IMR-90 (cell line): ENCODE measurements at regions not wholly inside any gene's neighbourhood (a gene's known extent, or its start where the extent isn't known, plus 50 kb on each side); places are given as distances from the start of the nearest gene placed in this dataset.

Experiments
- ATAC-seq: fragments of 200-7000 bp; cut with Tn5 transposase; 2 replicates; pipeline ENCODE4 v1.9.1; 2020; ENCODE audit warnings: low read depth, mild to moderate bottlenecking, moderate library complexity
- BruUV-seq: library from RNA; stranded (reverse); fragments of 400-500 nt; replicated peaks from 2 replicates; lab custom pipeline; 2021; lab: Mats Ljungman, UMichigan
- CTCF ChIA-PET: fragments of 300-600 bp; formaldehyde crosslinking; extraction: SDS; loops from one replicate; lab custom pipeline; 2021; ENCODE audit warnings: antibody characterized with exemption; lab: Yijun Ruan, JAX
- POLR2A ChIA-PET: fragments of 300-600 bp; sonication (Branson Sonifier 250); formaldehyde crosslinking; loops from one replicate; lab custom pipeline; 2022; ENCODE audit warnings: antibody characterized with exemption; ENCODE audit not compliant: unreplicated experiment; lab: Charles Lee
- DNase-seq: peaks from one replicate; pipeline ENCODE4 v3.0.0; 2013
- H2AFZ ChIP-seq: replicated peaks from 2 replicates; pipeline ENCODE3; 2013; ENCODE audit warnings: low read length, mild to moderate bottlenecking; ENCODE audit not compliant: poor library complexity
- H2AK5ac ChIP-seq: 2 replicates; pipeline ENCODE4 v1.6.1; 2013; ENCODE audit warnings: low read depth, low read length, inconsistent platforms
- H2AK9ac ChIP-seq: replicated peaks from 2 replicates; pipeline ENCODE3; 2013; ENCODE audit warnings: mild to moderate bottlenecking, low read depth, low read length, moderate library complexity; ENCODE audit not compliant: poor library complexity
- H2BK120ac ChIP-seq: 2 replicates; pipeline ENCODE4 v1.6.1; 2013; ENCODE audit warnings: low read depth, low read length, inconsistent platforms
- H2BK15ac ChIP-seq: 3 replicates; pipeline ENCODE4 v1.6.1; 2013; ENCODE audit warnings: low read depth, low read length, inconsistent platforms
- H2BK20ac ChIP-seq: 2 replicates; pipeline ENCODE4 v1.6.1; 2013; ENCODE audit warnings: low read depth, mild to moderate bottlenecking, inconsistent platforms, low read length, moderate library complexity
- H2BK5ac ChIP-seq: 2 replicates; pipeline ENCODE4 v1.6.1; 2013; ENCODE audit warnings: mild to moderate bottlenecking, low read depth, low read length, inconsistent platforms; ENCODE audit not compliant: poor library complexity, severe bottlenecking
- H3K14ac ChIP-seq: replicated peaks from 2 replicates; pipeline ENCODE4 v1.6.1; 2013; ENCODE audit warnings: low read depth, low read length, inconsistent platforms
- H3K18ac ChIP-seq: 2 replicates; pipeline ENCODE4 v1.6.1; 2013; ENCODE audit warnings: low read depth, low read length, control low read depth
- H3K23ac ChIP-seq: 2 replicates; pipeline ENCODE4 v1.6.1; 2013; ENCODE audit warnings: low read depth, low read length, inconsistent platforms
- H3K27ac ChIP-seq: 2 replicates; pipeline ENCODE4 v1.5.1; 2013; ENCODE audit warnings: mild to moderate bottlenecking, control low read depth, low read length; ENCODE audit not compliant: insufficient read depth
- H3K27me3 ChIP-seq: 2 replicates; pipeline ENCODE4 v1.6.1; 2013; ENCODE audit warnings: low read length; ENCODE audit not compliant: control insufficient read depth, insufficient read depth
- H3K36me3 ChIP-seq: 2 replicates; pipeline ENCODE4 v1.6.1; 2013; ENCODE audit warnings: low read length, mixed read lengths; ENCODE audit not compliant: control insufficient read depth, insufficient read depth
- H3K4ac ChIP-seq: 2 replicates; pipeline ENCODE4 v1.6.1; 2013; ENCODE audit warnings: low read depth, low read length, inconsistent platforms
- H3K4me1 ChIP-seq: 2 replicates; pipeline ENCODE4 v1.6.1; 2013; ENCODE audit warnings: low read length, mixed read lengths; ENCODE audit not compliant: control insufficient read depth, insufficient read depth
- H3K4me2 ChIP-seq: 2 replicates; pipeline ENCODE4 v1.6.1; 2013; ENCODE audit warnings: low read depth, mild to moderate bottlenecking, control low read depth, low read length, moderate library complexity
- H3K4me3 ChIP-seq: 2 replicates; pipeline ENCODE4 v1.5.1; 2013; ENCODE audit warnings: low read depth, mild to moderate bottlenecking, control low read depth, low read length, moderate library complexity; ENCODE audit not compliant: insufficient read depth
- H3K56ac ChIP-seq: 2 replicates; pipeline ENCODE4 v1.6.1; 2013; ENCODE audit warnings: low read length, inconsistent platforms; ENCODE audit not compliant: insufficient read depth; ENCODE audit errors: extremely low read depth
- H3K79me1 ChIP-seq, 2 experiments: 2 replicates each; pipeline ENCODE4 v1.6.1; 2013; ENCODE audit warnings: low read length in 2 of 2, inconsistent platforms in 1 of 2, low read depth in 1 of 2
- H3K9ac ChIP-seq: 2 replicates; pipeline ENCODE4 v1.6.1; 2013; ENCODE audit warnings: low read depth, low read length, control low read depth
- H3K9me1 ChIP-seq: 2 replicates; pipeline ENCODE4 v1.6.1; 2013; ENCODE audit warnings: low read length, inconsistent platforms; ENCODE audit not compliant: insufficient read depth
- H3K9me3 ChIP-seq: 2 replicates; pipeline ENCODE4 v1.6.1; 2013; ENCODE audit warnings: low read length; ENCODE audit not compliant: control insufficient read depth, insufficient read depth
- H4K20me1 ChIP-seq: 2 replicates; pipeline ENCODE4 v1.6.1; 2013; ENCODE audit warnings: low read length, inconsistent platforms; ENCODE audit not compliant: insufficient read depth
- H4K5ac ChIP-seq: 2 replicates; pipeline ENCODE4 v1.6.1; 2013; ENCODE audit warnings: mild to moderate bottlenecking, low read depth, low read length, control low read depth
- H4K8ac ChIP-seq, 2 experiments: 2 replicates each; pipeline ENCODE4 v1.6.1; 2013; ENCODE audit warnings: low read depth in 2 of 2, low read length in 2 of 2, control low read depth in 1 of 2, inconsistent platforms in 1 of 2
- H4K91ac ChIP-seq: 2 replicates; pipeline ENCODE4 v1.6.1; 2013; ENCODE audit warnings: low read depth, low read length, inconsistent platforms; ENCODE audit not compliant: insufficient read depth
- BHLHE40 ChIP-seq: fragments of 150-350 bp; IDR thresholded peaks from 2 replicates; pipeline ENCODE4 v1.6.1; 2016; ENCODE audit warnings: mild to moderate bottlenecking, low read depth, low read length
- CEBPB ChIP-seq: IDR thresholded peaks from 2 replicates; pipeline ENCODE4 v1.6.1; 2012; ENCODE audit warnings: low read depth, low read length, improper control_type of control experiment
- CHD1 ChIP-seq: IDR thresholded peaks from 2 replicates; pipeline ENCODE4 v1.6.1; 2012; ENCODE audit warnings: low read depth, low read length, improper control_type of control experiment
- FOS ChIP-seq: fragments of 150-350 bp; IDR thresholded peaks from 2 replicates; pipeline ENCODE4 v1.6.1; 2016; ENCODE audit warnings: low read depth, low read length
- MAFK ChIP-seq: IDR thresholded peaks from 2 replicates; pipeline ENCODE4 v1.6.1; 2012; ENCODE audit warnings: low read depth, low read length, improper control_type of control experiment
- MAZ ChIP-seq: IDR thresholded peaks from 2 replicates; pipeline ENCODE4 v1.6.1; 2012; ENCODE audit warnings: low read depth, mild to moderate bottlenecking, low read length, improper control_type of control experiment, moderate library complexity, borderline replicate concordance
- MXI1 ChIP-seq: IDR thresholded peaks from 2 replicates; pipeline ENCODE4 v1.6.1; 2012; ENCODE audit warnings: low read depth, mild to moderate bottlenecking, low read length, moderate library complexity, borderline replicate concordance
- NFE2L2 ChIP-seq: fragments of 150-350 bp; IDR thresholded peaks from 2 replicates; pipeline ENCODE4 v1.6.1; 2016; ENCODE audit warnings: low read depth, mild to moderate bottlenecking, low read length
- POLR2A ChIP-seq: IDR thresholded peaks from 2 replicates; pipeline ENCODE4 v1.6.1; 2012; ENCODE audit warnings: mild to moderate bottlenecking, low read depth, low read length
- RAD21 ChIP-seq: IDR thresholded peaks from 2 replicates; pipeline ENCODE4 v1.6.1; 2012; ENCODE audit warnings: low read length, improper control_type of control experiment
- RCOR1 ChIP-seq: IDR thresholded peaks from 2 replicates; pipeline ENCODE4 v1.6.1; 2012; ENCODE audit warnings: mild to moderate bottlenecking, low read length, improper control_type of control experiment; ENCODE audit not compliant: insufficient replicate concordance
- RFX5 ChIP-seq: IDR thresholded peaks from 2 replicates; pipeline ENCODE4 v1.8.0; 2012; ENCODE audit warnings: low read depth, mild to moderate bottlenecking, low read length, moderate library complexity
- SMC3 ChIP-seq: fragments of 150-350 bp; IDR thresholded peaks from 2 replicates; pipeline ENCODE4 v1.6.1; 2016; ENCODE audit warnings: low read depth, mild to moderate bottlenecking, antibody characterized with exemption, low read length, moderate library complexity
- dilution Hi-C: fragments of 300-500 bp; cut with HindIII; formaldehyde crosslinking; loops from one replicate; pipeline ENCODE4 v1.14.3; 2018; ENCODE audit warnings: low sequenced_read_pairs; ENCODE audit not compliant: unreplicated experiment
- in situ Hi-C: fragments of 300-500 bp; cut with MboI; formaldehyde crosslinking; loops from 3 replicates; pipeline ENCODE4 v1.14.3; 2019; ENCODE audit warnings: low sequenced_read_pairs, inconsistent platforms, mixed read lengths
- intact Hi-C: fragments of 100-400 bp; cut with micrococcal nuclease; formaldehyde crosslinking; loops from 2 replicates; pipeline ENCODE4 v1.10.0; 2022
- TF ChIP-seq, protein P1 (sequence below): fragments of 150-350 bp; IDR thresholded peaks from 2 replicates; pipeline ENCODE4 v1.6.1; 2016; ENCODE audit warnings: low read depth, mild to moderate bottlenecking, low read length, moderate library complexity, borderline replicate concordance
- TF ChIP-seq, protein P2 (sequence below): conservative IDR thresholded peaks from 2 replicates; pipeline ENCODE4 v1.5.1; 2012; ENCODE audit warnings: mild to moderate bottlenecking, low read depth, low read length, improper control_type of control experiment
- TF ChIP-seq, protein P3 (sequence below): fragments of 150-350 bp; IDR thresholded peaks from 2 replicates; pipeline ENCODE4 v1.6.1; 2017; ENCODE audit warnings: mild to moderate bottlenecking, antibody characterized with exemption, low read length, low read depth

DNA sequence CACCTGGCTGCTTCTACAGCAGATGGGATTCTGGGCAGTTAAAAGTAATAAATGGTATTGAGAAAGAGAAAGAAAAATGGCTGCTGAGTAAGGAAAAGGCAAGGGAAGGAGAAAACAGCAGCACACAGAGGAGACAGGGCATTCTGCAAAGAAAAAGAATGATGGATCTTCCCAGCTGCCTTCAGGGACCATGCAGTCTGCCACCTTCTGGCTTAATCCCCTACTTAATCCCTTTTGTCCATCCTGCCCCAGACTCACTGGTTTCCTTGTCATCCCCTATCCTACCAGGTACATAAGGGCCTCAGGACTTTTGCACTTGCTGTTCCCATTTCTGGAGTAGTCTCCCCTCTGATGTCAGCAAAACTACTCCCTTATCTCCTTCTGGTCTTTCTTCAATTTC, 107.6 kb downstream of the GAS2L3 start:
- Histone ChIP-seq H4K5ac (no peak overlapping the region), H3K4me1 (no peaks in the 10 kb centered on the region), H3K4me3 (no peak overlapping the region), H2AK5ac (no peak overlapping the region), H3K4ac (no peak overlapping the region), H3K27me3 (peaks cover 3% of the 10 kb centered on the region; the same call in 1 of the 2 replicates), H3K9me1 (no peaks in the 10 kb centered on the region), H2BK5ac (no peak overlapping the region), H3K23ac (no peak overlapping the region), H2AK9ac (no peak overlapping the region), H3K9me3 (peaks cover 3% of the 10 kb centered on the region), H2BK15ac (no peak overlapping the region), H3K14ac (no peak overlapping the region), H4K91ac (no peak overlapping the region), H3K18ac (no peak overlapping the region), H4K20me1 (no peaks in the 10 kb centered on the region), H2BK120ac (no peak overlapping the region), H3K56ac (no peak overlapping the region), H3K36me3 (no peaks in the 10 kb centered on the region), H4K8ac (no peak overlapping the region), H3K9ac (no peak overlapping the region), H2BK20ac (no peak overlapping the region), H3K4me2 (no peak overlapping the region), H3K79me1 (no peaks in the 10 kb centered on the region), H2AFZ (no peak overlapping the region), H3K27ac (no peak overlapping the region)
- no TSS peak for BruUV-seq
- in situ Hi-C loops: no loop called here
- dilution Hi-C loops: no loop called here
- ChIA-PET POLR2A (no interaction called here), CTCF (no interaction called here)
- no peak for DNase-seq
- TF ChIP-seq MXI1: no peak
- no peak for TF ChIP-seq MAZ
- TF ChIP-seq, protein P1, sequence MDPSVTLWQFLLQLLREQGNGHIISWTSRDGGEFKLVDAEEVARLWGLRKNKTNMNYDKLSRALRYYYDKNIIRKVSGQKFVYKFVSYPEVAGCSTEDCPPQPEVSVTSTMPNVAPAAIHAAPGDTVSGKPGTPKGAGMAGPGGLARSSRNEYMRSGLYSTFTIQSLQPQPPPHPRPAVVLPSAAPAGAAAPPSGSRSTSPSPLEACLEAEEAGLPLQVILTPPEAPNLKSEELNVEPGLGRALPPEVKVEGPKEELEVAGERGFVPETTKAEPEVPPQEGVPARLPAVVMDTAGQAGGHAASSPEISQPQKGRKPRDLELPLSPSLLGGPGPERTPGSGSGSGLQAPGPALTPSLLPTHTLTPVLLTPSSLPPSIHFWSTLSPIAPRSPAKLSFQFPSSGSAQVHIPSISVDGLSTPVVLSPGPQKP: no peak
- TF ChIP-seq RFX5: no peak
- TF ChIP-seq CHD1: no peak
- TF ChIP-seq NFE2L2: no peak
- no peak for TF ChIP-seq SMC3
- TF ChIP-seq, protein P2, sequence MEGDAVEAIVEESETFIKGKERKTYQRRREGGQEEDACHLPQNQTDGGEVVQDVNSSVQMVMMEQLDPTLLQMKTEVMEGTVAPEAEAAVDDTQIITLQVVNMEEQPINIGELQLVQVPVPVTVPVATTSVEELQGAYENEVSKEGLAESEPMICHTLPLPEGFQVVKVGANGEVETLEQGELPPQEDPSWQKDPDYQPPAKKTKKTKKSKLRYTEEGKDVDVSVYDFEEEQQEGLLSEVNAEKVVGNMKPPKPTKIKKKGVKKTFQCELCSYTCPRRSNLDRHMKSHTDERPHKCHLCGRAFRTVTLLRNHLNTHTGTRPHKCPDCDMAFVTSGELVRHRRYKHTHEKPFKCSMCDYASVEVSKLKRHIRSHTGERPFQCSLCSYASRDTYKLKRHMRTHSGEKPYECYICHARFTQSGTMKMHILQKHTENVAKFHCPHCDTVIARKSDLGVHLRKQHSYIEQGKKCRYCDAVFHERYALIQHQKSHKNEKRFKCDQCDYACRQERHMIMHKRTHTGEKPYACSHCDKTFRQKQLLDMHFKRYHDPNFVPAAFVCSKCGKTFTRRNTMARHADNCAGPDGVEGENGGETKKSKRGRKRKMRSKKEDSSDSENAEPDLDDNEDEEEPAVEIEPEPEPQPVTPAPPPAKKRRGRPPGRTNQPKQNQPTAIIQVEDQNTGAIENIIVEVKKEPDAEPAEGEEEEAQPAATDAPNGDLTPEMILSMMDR: no peak
- TF ChIP-seq CEBPB: no peak
- no peak for TF ChIP-seq RCOR1
- TF ChIP-seq MAFK: no peak
- TF ChIP-seq, protein P3, sequence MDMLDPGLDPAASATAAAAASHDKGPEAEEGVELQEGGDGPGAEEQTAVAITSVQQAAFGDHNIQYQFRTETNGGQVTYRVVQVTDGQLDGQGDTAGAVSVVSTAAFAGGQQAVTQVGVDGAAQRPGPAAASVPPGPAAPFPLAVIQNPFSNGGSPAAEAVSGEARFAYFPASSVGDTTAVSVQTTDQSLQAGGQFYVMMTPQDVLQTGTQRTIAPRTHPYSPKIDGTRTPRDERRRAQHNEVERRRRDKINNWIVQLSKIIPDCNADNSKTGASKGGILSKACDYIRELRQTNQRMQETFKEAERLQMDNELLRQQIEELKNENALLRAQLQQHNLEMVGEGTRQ: no peak
- TF ChIP-seq RAD21: no peak
- TF ChIP-seq FOS: no peak
- TF ChIP-seq BHLHE40: no peak
- no peak for TF ChIP-seq POLR2A
- ATAC-seq: no peak
- intact Hi-C loops: no loop called here
